Head of caudate nucleus (tissue), 42 donors: ENCODE measurements at regions not wholly inside any gene's neighbourhood (a gene's known extent, or its start where the extent isn't known, plus 50 kb on each side); places are given as distances from the start of the nearest gene placed in this dataset.

ENCODE experiments used
- DNase-seq, 42 donors: peaks; one replicate each; pipeline versions ENCODE4 v3.0.0 to v3.0.0-alpha.2; 2020 to 2021; ENCODE audit warnings: mixed read lengths in 7 of 42
- intact Hi-C: fragments of 100-400 bp; cut with DNase I; formaldehyde crosslinking; loops from one replicate; pipeline ENCODE4 v1.15.0; 2022

DNA sequence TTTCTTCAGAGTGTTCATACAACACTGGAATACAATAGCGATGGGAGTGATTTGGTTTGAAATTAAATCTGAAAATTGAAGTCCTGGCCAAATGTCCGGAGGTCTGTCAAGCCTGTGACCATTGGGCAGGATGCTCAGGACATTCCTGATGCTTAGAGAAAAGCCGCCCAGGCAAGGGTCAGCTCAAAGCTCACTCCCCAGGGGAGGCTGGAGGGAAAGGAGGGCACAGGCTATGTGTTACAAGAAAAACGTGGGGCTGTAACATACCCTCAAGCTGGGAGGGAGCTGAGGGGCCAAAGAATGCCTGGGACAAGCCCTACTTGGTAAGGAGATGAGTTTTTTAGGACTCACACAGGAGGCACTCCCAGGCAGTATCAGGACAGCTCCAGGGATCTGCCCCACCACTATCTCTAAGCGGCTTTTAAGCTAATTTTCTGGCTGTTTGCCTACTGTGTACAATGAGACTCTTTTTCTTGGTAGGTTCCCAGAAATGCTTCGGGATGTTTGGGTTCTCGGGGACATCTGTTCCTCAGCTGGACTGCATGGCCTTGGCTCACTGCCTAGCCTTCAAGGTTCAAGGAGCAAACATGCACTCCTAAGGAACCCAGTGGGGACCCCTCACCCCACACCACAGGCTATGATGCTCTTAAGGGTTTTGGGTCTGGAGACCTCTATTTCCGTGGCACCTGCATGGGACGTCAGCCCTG lies 500.1 kb downstream of the BRD1 start:
- peak in 7 of 42 donors; percentile 1 to 22 (median 7) for DNase-seq
- intact Hi-C loops = no loop called here

DNA sequence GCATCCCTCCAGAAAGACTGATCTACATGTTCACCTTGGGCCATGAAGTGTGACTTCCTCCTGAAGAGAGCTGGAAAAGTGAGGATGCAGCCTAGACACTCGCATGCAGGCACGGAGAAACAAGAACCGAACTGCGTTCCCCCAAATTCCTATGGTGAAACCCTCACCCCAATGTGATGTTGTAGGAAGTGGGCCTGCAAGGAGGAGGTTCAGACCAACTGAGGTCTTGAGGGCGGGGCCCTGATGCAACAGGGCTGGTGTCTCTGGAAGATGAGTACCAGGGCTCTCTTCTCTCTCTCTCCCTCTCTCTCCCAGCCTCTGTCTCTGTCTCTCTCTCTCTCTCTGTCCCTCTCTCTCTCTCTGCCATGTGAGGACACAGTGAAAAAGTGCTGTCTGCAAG lies 501.1 kb downstream of the BRD1 start:
- intact Hi-C loops = no loop called here
- peak in 7 of 42 donors; percentile 1 to 25 (median 9) for DNase-seq

DNA sequence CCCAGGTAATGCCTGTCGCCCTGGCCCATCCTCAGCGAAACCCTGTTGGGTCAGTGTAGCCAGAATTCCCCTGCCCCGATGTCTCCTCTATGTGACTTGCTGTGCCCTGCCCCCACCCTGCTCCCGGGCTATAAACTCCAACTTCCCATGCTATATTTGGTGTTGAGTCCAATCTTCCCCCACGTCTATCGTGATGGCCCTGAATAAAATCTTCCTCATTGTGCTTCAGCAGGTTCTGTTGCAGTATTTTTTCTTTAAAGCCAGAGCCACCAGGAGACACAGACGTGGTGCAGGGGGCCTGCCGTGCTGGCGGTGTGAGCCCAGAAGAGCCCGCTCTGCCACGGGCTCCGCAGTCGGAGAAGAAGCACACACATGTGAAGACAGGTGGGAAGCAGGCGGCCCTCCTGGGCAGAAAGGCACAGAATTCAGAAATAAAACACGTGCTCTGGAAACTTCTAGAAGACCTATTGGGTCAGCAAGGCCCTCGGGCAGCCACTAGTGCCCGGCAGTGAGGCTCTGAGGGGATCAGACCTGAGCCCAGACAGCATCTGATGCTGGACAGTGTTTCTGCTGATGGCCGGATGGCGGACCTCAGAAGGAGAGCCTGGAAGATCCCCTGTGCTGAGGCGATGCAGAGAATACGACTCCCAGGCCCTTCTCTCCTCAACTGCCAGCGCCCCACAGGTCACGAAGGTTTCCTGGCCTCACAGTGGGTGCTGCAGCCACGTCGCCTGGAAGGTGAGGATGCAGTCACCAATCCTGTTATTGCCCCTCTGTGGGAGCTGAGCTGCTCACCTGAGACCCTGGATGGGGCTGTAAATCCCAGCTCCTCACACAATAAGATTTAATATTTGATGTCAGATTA lies 501.9 kb downstream of the BRD1 start:
- intact Hi-C loops = no loop called here
- peak in 10 of 42 donors; percentile 0 to 31 (median 16) for DNase-seq

DNA sequence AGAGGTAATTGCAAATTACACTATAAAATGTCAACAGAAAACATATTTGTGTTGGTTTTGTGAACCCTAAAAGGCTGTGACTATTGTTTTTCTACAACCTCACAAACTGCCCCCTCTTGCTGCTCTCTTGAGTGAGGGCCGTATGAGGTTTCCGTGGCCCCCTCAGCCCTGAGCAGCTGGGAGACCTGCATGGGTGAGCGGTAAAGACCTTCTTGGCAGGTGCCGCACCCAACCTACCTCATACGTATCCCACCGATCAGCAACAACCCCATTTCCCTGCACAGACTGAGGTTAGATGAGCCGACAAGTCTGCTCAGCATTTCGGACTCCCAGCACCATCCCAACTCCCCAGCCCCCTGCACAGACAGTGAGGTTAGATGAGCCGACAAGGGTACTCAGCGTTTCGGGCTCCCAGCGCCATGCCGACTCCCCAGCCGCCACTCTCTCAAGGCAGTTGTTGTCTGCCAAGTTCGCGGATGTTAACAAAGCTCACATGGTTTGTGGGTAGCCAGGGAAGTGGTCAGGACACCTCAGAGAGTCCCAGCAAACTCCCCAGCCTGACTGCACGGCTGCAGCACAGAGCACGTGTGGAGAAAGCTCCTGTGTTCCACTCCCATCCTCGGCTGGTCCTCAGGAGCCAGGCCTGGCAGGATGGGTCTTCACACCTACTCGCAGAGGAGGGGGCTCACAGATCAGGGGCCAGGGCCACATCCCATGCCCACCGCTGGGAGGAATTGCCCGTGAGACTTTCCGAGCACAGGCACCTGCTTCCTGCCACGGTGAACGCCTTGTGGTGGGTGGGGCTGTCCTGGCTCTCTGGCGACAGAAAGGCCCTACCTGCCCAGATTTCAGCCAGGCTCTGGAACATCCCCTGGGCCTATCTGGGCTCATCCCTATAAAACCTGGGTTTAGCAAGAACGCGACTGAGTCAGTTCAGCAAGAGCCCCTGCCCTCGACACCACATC lies 502.9 kb downstream of the BRD1 start:
- intact Hi-C loops = no loop called here

DNA sequence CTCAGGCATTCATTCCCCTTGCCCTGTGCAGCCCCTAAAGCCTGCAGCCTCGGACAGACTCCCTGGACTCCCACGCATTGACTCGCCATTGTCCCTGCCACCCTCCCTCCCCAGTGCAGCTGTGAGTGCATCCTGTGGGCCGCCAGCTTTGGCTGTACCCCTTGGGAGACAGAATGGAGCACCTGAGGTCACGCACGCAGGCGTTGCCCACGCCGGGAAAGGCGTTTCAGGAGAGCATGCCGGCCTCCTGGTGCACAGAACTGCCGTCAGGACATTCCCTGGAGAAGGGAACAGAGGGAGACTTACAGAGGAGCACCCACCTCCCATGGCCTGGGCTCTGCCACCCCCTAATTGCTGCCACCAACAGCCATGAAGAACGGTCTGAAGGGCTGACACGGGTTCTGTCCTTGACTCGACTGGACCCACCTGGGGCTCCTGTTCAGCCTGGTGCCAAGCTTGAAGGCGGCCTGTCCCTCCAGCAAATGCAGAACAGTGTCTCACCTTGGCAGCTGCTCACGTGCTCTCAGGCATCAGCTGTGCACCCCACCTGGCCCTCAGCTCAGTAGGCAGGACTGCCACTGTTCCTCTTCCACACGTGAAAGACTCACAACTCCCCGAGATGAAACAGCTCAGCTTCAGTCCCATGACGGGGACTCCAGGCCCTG lies 503.8 kb downstream of the BRD1 start:
- peak in 11 of 42 donors; percentile 0 to 36 (median 13) for DNase-seq

More for the DNA sequence above, 502.9 kb downstream of the BRD1 start:
- DNase-seq = peak in 12 of 42 donors; percentile 4 to 38 (median 12)

DNA sequence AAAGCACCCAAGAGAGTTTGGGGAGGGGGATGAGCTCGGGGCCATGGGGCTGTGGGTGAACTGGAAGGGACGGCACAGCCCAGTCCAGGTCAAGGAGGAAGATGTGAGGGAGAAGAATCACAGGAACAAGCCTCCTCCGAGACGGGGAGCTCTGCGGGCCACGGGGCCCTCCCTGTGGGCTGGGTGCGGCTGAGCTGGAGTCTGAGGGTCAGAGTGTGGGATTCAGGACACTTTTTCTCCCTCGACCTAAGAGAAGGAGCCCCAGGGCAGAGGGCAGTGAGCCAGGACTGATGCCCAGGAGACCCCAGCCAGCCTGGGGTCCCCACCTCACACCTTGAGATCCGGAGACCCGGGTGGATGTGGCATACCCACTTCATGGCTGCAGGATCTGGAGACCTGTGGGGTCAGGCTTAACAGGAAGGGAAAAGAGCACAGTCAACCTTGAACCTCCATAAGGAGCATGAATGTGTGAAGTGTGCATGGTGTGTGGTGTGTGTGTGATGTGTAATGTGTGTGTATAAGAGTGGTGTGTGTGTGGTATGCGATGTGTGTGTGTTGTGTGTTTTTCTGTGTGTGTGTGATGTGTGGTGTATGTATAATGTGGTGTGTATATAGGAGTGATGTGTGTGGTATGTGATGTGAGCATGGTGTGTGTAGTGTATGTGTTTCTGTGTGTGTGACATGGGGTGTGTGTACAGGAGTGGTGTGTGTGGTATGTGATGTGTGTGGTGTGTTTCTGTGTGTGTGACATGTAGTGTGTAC lies 504.6 kb downstream of the BRD1 start:
- DNase-seq = peak in 7 of 42 donors; percentile 4 to 28 (median 12)
- intact Hi-C loops = no loop called here

More for the DNA sequence above, 503.8 kb downstream of the BRD1 start:
- intact Hi-C loops = no loop called here

DNA sequence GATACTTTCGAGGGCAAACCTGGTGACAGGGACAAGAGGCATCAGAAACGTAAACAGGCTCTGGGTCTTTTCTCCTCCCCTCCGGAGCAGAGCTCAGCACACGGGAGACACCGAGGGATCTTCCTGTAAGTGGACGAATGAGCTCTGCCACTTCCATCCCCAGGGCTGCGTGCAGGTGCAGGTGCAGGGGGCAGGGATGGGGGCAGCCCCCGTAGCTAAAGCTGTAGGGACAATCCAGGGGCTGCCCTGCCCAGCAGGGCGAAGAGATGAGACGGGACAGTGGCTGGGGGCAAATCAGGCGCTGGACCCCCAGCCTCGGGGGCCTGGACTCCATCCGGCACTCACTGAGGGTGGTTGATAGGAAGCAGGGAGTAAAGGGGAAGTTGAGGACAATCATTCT lies 505.4 kb downstream of the BRD1 start:
- peak in 9 of 42 donors; percentile 1 to 14 (median 3) for DNase-seq

DNA sequence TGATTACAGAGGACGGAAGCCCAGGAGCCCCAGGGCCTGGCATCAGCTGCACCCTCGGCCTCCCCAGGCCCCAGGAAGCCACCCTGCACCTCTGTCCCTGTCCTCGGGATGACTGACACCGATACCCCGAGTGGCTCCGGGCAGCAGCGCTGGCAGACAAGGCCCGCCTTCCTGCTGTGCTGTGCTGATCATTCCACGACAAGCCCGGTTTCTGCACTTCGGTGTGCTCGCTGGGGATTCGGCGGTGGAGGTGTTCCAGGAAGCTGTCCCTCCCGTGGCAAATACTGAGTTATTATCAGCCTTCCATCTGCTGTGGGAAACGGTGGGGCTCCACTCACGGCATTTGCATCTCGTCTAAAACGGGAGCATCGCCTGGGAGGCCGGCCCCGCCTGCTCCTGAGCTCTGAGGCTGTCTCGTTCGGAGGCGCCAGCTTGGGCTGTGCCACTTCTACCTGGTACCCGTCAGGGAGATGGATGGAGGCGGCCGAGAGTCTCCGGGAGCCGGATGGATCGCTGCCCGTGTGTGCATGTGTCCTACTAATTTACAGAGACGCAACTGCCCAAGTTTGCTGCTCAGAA lies 506.1 kb downstream of the BRD1 start:
- intact Hi-C loops = no loop called here
- DNase-seq = peak in 21 of 42 donors; percentile 2 to 56 (median 29)

More for the DNA sequence above, 505.4 kb downstream of the BRD1 start:
- intact Hi-C loops = no loop called here

DNA sequence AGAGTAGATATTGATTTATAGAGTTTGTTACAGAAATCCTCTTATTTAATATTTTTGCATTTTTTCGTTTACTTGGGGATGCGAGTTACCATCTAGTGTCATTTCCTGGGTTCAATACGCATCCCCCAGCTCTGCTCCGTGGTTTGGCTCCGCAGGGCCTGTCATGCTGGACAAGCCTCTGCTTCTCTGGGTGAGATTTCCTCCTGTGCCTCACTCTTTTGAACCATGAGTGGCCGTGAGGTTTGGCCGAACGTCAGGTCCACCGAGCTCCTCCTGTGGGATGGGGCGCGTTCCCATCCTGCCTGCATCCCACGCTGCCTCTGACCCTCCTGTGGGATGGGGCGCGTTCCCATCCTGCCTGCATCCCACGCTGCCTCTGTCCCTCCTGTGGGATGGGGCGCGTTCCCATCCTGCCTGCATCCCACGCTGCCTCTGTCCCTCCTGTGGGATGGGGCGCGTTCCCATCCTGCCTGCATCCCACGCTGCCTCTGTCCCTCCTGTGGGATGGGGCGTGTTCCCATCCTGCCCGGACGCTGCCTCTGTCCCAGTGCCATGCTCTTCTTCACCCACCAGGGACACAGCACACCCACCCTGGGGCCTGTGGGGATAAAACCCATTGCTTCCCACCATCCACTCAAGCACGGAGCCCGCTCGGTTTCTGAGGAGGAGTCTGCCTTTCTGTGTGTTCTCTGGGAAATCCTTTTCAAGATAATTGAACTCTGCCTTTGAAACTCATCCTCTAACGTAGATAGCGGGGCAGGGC lies 506.8 kb downstream of the BRD1 start:
- DNase-seq = peak in 9 of 42 donors; percentile 2 to 39 (median 16)
- intact Hi-C loops = no loop called here

DNA sequence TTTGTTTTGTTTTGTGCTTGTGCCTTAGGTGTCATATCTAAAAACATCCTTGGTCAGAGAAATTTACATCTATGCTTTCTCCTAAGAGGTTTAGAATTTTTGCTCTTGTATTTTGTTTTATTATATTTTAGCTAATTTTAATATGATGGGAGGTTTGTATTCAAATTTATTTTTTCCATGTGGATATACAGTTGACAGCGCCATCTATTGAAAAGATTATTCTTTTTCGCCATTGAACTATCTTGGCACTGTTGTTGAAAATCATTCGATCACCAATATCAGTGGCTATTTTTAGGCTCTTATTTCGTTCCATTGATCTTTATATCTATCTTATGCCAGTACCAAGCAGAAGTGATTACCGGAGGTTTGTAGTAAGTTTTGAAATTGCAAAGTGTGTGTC lies 510.3 kb downstream of the BRD1 start:
- no peak for DNase-seq
- intact Hi-C loops = no loop called here

DNA sequence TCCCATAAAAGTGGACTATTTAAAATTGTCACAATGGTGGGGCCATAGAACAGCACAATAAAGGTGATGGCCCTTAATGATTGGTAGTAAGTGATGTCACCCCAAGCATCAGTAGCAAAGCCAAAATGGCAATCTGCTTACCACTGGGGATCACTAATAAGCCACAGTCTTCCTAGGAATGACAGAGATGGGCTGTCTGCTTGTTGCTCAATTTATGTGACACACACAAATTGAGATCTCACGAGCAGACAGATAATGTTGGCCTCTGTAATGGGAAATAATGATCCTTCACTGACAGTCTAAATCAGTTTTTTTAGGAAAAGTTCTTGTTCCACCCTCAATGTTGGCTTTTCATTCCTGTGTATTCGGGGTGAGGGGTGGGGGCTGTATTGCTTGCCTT lies 515.1 kb downstream of the BRD1 start:
- intact Hi-C loops = no loop called here
- DNase-seq = peak in 4 of 42 donors; percentile 1 to 25 (median 8)

DNA sequence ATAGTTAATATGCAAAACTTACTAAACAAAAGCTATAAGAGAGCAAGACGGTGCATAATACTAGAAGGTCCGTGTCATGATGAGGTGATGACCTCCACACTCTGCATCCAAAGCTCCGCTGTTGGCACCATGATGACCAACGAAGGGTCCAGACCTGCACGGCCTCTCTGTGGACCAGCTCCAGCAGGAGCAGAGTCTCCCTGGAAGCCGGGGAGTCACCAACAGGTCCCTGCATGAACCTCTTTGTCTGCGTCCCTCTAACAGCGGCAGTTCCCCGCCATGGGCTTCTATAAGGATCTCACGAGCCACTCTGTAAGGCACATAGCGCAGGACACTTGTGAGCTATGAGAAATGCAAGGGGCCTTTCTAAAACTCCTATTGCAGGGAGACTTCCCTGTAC lies 517.3 kb downstream of the BRD1 start:
- intact Hi-C loops = no loop called here
- peak in 13 of 42 donors; percentile 0 to 26 (median 5) for DNase-seq

DNA sequence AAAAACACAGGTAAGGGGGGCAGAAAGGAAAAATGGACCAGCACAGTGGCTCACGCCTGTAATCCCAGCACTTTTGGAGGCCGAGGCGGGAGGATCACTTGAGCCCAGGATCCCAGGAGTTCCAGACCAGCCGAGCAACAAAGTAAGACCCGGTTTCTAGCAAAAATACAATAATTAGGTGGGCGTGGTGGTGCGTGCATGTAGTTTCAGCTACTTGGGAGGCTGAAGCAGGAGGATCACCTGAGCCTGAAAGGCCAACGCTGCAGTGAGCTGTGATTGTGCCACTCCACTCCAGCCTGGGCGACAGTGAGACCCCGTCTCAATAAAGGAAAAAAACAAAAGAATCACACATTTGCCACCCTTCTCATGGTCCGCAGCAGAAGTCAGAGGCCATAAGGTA lies 519.4 kb downstream of the BRD1 start:
- DNase-seq = peak in 12 of 42 donors; percentile 1 to 29 (median 7)

DNA sequence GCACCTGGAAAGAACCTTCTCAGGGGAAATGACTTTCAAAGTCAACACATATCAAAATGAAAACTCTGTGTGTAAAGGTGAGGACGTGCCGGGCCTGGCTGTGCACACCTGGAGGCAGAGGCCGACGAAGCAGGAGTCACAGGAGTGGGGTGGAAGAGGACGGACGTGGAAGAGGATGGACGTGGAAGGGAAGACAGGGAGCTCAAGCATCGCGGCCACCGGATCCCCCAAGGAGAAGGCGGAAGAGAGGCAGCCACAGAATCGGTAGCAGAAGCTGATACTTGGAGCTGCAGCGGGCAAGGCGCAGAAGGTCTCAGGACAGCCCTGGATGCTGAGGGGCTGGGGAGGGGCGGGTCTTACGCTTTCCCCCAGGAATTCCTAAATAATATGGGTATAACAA lies 519.8 kb downstream of the BRD1 start:
- intact Hi-C loops = no loop called here

More for the DNA sequence above, 519.4 kb downstream of the BRD1 start:
- intact Hi-C loops = no loop called here

DNA sequence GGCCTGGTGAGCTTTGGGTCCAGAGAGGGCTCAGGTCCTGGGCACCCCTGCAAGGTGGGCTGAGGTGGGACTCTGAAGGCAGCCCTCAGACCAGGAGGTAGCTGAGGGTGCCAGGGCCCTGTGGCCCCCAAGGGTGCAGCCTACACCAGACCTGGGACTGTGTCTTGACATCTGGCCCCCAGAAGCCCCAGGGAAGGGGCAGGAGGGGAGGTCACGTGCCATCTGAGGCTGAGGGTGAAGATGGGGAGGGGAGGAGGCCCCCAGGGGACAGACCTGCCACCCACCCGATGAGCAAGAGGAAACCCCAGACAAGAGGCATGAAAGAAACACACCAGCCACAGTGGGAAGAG lies 520.2 kb downstream of the BRD1 start:
- DNase-seq = peak in 8 of 42 donors; percentile 3 to 27 (median 6)

More for the DNA sequence above, 519.8 kb downstream of the BRD1 start:
- DNase-seq = peak in 18 of 42 donors; percentile 2 to 39 (median 8)

More for the DNA sequence above, 520.2 kb downstream of the BRD1 start:
- intact Hi-C loops = no loop called here
